Suprapubic skin (tissue), 3 donors: ENCODE measurements at regions not wholly inside any gene's neighbourhood (a gene's known extent, or its start where the extent isn't known, plus 50 kb on each side); places are given as distances from the start of the nearest gene placed in this dataset.

ENCODE experiments used
- CTCF ChIP-seq, 2 donors: fragments of 200-600 bp in 1 of 2; fragments of 450-650 bp in 1 of 2; sonication (generic) in 1 of 2; IDR thresholded peaks; one replicate each; pipeline ENCODE4 v1.5.1; 2016 to 2019; ENCODE audit warnings: antibody characterized with exemption in 2 of 2, mild to moderate bottlenecking in 1 of 2, moderate library complexity in 1 of 2
- POLR2AphosphoS5 ChIP-seq, 3 donors: sonication (generic); formaldehyde crosslinking; IDR thresholded peaks; one replicate each; pipeline ENCODE4 v1.6.1; 2017; ENCODE audit warnings: antibody characterized with exemption in 3 of 3

- no peak for TF ChIP-seq CTCF (IDR thresholded peaks at IDR 0.05)
- TF ChIP-seq POLR2AphosphoS5 (IDR thresholded peaks at IDR 0.05): no peak
These were observed 90.6 kb downstream of the CNTN3 start for GRCh38 chr3:74523811-74524210.
